ACHN (cell line): ENCODE measurements at regions not wholly inside any gene's neighbourhood (a gene's known extent, or its start where the extent isn't known, plus 50 kb on each side); places are given as distances from the start of the nearest gene placed in this dataset.

ENCODE experiments used
- DNase-seq: peaks from one replicate; pipeline ENCODE4 v3.0.0-alpha.2; 2015
- in situ Hi-C: cut with HindIII; loops from 2 replicates; pipeline ENCODE4 v1.10.0; 2017; ENCODE audit warnings: low sequenced_read_pairs, low pct_ligation_motif_present, low pct_unique_long_range_greater_than_20kb

DNA sequence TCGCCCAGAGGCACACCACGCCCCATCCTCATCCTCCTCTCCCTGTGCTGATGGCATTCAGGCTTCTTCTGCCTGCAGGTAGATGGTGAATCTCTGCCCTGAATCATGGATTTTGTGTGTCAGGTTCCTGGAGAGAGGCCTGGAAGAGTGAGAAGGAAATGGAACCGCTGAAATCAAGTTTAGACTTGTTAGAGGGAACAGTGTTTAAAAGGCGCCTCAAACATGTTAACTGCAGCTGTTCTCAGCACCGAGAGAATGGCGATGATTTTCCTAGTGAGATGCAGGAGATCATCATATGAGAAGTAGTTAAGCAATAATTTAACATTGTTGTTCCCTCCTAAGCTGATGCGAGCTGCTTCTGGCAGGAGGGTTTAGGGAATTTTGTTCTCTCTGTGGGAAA is 744.4 kb upstream of the EEF2KMT start:
- in situ Hi-C loops = no loop called here
- DNase-seq = no peak

- in situ Hi-C loops = no loop called here
- no peak for DNase-seq
Observed at GRCh38 chr16:5838725-5839124, 741.1 kb upstream of the EEF2KMT start.

- no peak for DNase-seq
- in situ Hi-C loops = no loop called here
Observed at GRCh38 chr16:5838071-5838470, 740.5 kb upstream of the EEF2KMT start.

DNA sequence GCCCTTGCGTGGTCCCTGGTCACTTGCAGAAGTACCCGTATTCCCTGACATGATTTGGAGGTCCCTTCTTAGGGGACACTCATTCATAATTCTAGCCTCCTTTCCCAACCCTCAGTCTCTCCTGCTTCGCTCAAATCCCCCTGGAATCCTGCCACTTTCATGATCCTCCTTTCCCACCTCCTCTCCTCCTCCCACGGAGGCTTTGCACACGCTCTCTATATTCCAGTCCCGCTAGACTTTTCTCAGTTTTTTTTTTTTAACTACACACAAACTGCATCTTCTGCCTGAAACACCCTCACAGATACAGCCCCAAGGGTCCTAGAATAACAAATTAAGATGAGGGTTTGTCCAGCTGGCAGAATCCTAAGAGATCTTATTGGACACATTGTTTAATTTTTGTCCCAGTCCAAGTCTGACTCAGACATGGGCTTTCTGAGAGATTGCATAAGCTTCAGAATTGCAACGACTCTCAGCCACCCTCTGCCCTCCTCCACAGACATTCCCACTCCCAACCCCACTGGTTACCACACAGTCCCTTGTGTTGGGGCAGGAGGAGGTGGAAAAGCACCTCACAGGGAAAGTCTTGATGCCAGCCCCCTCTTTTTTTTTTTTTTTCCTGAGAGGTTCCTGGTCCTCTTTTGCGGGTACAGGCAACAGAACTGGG is 739.5 kb upstream of the EEF2KMT start:
- in situ Hi-C loops = no loop called here
- no peak for DNase-seq

DNA sequence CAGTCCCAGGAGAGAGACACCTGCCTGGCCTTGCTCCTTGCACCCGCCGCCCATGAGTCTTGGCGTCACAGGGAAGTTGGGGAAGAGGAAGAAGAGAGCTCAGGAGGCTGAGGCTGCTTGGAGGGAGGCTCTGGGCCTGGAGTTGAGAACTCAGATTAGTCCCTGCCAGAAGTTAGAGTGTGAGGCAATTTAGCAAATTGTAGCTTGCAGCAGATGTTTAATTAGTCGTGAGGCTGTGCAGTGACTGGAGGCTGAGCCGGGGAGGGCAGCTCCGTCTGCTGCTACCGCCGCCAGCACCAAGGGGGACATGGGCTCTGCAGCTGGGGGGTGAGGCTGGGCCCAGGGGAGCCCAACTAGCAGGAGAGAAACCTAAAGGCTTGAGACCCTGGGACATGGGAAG is 738.3 kb upstream of the EEF2KMT start:
- in situ Hi-C loops = no loop called here

DNA sequence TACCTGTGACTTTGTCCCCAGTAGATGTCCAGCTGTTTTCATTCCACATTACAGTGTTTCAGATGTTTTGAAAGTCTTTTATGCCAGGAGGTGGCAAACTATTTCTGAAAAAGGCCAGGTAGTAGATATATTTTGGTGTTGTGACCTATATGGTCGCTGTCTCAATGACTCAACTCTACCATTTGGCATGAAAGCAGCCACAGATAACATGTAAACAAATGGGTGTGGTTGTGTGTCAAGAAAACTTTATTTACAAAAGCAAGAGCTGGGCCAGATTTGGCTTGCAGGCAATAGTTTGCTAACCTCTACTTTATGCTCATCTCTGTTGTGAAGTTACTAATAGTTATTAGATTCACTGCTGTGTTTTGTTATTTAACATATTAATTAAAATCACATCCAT is 728.7 kb upstream of the EEF2KMT start:
- in situ Hi-C loops = no loop called here
- no peak for DNase-seq

More for the DNA sequence above, 738.3 kb upstream of the EEF2KMT start:
- DNase-seq = no peak

DNA sequence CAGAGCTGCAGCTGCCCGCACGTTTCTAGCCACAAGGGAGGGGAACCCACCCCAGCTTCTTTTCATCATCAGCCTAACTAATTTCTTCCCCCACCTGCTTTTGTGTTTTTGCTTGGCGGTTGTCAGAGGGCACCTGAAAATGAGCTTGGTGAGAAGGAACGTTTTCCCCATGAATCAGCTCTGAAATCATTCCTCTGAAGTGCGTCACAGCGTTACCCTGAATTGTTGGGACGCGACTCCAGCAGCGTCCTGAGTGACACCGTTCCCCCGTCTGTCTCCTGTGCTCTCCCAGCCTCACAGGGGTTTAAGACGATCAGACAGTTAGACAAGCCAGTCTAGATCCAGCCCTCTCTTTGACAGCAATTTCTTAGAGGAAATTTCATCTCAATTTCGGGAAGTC is 722.9 kb upstream of the EEF2KMT start:
- no peak for DNase-seq
- in situ Hi-C loops = no loop called here

GRCh38 chr16:5815570-5816237 is 718.1 kb upstream of the EEF2KMT start:
- DNase-seq = no peak
- in situ Hi-C loops = no loop called here

DNA sequence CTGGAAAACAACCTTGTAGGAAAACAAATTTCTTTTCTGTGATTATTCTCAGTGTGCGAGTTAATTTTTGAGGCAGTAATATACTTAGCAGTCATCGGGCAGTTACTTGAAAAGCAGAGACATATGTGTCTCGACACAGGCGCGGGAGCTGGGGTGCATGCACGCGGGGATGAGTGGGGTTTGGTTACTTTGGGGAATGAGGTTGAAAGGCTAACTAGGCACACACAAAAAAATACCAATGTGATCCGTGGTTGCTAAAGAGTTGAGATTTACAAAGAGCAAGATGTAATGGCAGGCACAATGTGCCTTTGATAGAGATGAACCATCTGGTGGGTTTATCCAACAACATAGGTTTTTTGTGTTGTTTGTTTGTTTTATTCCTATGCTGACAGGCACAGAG is 703.8 kb upstream of the EEF2KMT start:
- no peak for DNase-seq
- in situ Hi-C loops = no loop called here

DNA sequence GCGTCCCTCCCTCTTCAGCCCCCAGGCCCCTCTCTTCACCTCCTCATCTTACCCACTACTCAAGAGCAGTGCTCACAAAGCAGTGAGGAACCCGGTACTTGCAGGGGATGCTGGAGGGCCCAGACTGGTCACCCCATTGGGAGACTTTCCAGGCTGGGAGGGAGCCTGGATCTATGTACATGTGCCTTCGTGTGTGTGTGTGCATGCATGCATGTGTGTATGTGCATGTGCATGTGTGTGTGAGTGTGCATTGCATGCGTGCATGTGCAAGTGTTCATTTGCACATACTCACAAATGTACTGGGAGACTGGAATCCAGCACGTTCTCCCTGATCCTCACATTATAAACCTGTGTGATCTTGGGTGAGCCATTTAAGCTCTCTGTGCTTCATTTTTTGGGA is 696.0 kb upstream of the EEF2KMT start:
- DNase-seq = no peak
- in situ Hi-C loops = no loop called here

- in situ Hi-C loops = no loop called here
- no peak for DNase-seq
Observed at GRCh38 chr16:5791011-5791657, 693.5 kb upstream of the EEF2KMT start.

GRCh38 chr16:5790512-5790911 is 692.9 kb upstream of the EEF2KMT start:
- in situ Hi-C loops = no loop called here
- DNase-seq = no peak

GRCh38 chr16:5789033-5789432 is 691.4 kb upstream of the EEF2KMT start:
- in situ Hi-C loops = no loop called here
- DNase-seq = no peak

DNA sequence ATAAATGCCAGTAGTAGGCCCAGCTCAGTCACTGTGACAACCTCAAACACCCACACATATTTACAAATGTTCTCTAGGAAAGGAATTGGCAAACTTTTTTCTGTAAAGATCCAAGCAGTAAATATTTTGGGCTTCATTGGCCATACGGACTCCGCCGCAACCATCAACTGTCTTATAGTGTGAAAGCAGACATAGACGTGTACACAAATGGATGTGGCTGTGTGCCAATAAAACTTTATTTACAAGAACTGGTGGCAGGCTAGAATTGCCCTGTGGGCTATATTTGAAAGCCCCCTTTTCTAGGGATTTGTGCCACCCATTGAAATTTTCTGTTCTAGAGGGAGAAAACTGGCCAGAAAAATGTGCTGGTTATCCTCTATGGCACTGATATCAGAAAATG is 683.8 kb upstream of the EEF2KMT start:
- no peak for DNase-seq
- in situ Hi-C loops = no loop called here

DNA sequence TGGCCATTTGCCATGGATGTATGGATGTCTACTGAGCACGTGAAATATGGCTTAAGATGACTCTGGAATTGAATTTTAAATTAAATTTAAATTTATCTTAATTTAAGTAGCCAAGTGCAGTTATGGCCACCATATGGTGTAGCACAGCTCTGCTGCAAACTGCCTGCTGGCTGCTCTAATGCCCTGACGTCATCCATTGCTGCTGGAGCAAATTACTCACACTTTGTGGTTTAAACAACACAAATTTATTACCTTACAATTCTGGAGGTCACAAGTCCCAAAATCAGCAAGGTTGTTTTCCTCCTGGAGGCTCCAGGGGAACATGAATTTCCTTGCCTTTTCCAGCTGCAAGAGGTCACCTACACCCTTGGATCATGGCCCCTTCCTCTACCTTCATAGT is 679.3 kb upstream of the EEF2KMT start:
- no peak for DNase-seq
- in situ Hi-C loops = no loop called here

GRCh38 chr16:5775916-5776315 is 678.3 kb upstream of the EEF2KMT start:
- in situ Hi-C loops = no loop called here
- no peak for DNase-seq

- in situ Hi-C loops = no loop called here
Observed at GRCh38 chr16:5770118-5770517, 672.5 kb upstream of the EEF2KMT start.

GRCh38 chr16:5769513-5769912 is 671.9 kb upstream of the EEF2KMT start:
- in situ Hi-C loops = no loop called here

More at GRCh38 chr16:5770118-5770517, 672.5 kb upstream of the EEF2KMT start:
- DNase-seq = no peak

DNA sequence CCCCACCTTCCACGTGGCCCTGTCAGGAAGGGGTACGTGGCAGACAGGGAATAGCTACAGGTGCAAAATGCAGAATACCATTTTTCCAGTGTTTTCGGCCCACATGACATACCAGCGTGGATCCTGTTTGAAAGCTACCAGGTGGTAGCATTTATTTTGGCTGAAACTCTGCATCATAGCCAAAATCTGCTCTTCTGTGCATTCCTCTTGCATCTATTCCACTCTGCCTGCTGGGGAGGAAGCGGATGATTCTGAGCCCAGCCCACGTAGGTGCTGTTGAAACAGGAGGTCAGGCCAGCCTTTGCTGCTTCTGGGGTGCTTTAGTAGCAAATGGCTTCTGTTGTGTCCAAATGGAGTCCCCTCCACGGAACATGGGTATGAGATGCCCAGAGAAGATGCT is 670.9 kb upstream of the EEF2KMT start:
- in situ Hi-C loops = no loop called here
- no peak for DNase-seq

More at GRCh38 chr16:5769513-5769912, 671.9 kb upstream of the EEF2KMT start:
- DNase-seq = no peak

DNA sequence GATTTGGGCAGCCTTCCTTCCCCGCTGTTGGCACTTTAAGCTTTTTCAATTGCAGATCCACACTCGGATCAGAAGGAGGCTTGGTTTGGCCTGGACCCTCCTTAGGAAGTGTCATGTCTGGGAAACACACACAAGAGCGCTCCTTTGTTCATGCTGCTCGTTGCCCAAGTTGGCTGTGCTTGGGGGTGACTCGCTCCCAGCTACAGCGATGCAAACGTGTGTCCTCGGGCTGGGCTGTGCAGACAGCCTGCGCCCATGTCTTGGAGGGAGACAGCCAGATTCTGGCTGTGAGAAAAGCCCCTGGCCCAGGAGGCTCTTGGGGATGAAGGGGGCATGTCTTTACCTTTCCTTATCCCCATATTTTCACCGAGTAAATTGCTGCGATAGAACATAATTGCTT is 665.6 kb upstream of the EEF2KMT start:
- in situ Hi-C loops = no loop called here

More for the DNA sequence above, 665.6 kb upstream of the EEF2KMT start:
- no peak for DNase-seq
